ENCODE measurements at regions not wholly inside any gene's neighbourhood (a gene's known extent, or its start where the extent isn't known, plus 50 kb on each side); places are given as distances from the start of the nearest gene placed in this dataset.

- no peak for DNase-seq
These were observed 55.2 kb upstream of the PTGS2 start for GRCh38 chr1:186735463-186735862.

- DNase-seq: no peak
These were observed 50.9 kb upstream of the PTGS2 start for GRCh38 chr1:186730951-186731729.
